Gastroesophageal sphincter (tissue), 4 donors: ENCODE measurements at regions not wholly inside any gene's neighbourhood (a gene's known extent, or its start where the extent isn't known, plus 50 kb on each side); places are given as distances from the start of the nearest gene placed in this dataset.
"Not testable (repeated sequence)": the region's sequence is repeated elsewhere in the genome, so short reads cannot be mapped to it uniquely, and the experiment has no call there.

ENCODE experiments used
- ATAC-seq: fragments of 150-250 bp; one replicate; pipeline ENCODE4 v1.9.1; 2016; ENCODE audit warnings: mild to moderate bottlenecking, moderate library complexity
- H3K27ac ChIP-seq, 4 donors: fragments of 200-600 bp; sonication (generic) in 3 of 4; 1 replicate in 3 of 4; 2 replicates in 1 of 4; pipeline ENCODE4 v1.5.1; 2016 to 2019
- H3K27me3 ChIP-seq: fragments of 200-600 bp; sonication (generic); one replicate; pipeline ENCODE4 v1.5.1; 2019
- H3K36me3 ChIP-seq, 2 donors: fragments of 200-600 bp; sonication (generic); one replicate each; pipeline ENCODE4 v1.5.1; 2019; ENCODE audit warnings: control low read depth in 1 of 2
- H3K4me1 ChIP-seq, 3 donors: fragments of 200-600 bp; sonication (generic); 1 replicate in 2 of 3; 2 replicates in 1 of 3; pipeline ENCODE4 v1.5.1; 2016 to 2019; ENCODE audit warnings: control low read depth in 2 of 3
- H3K4me3 ChIP-seq, 2 donors: fragments of 200-600 bp; sonication (generic); one replicate each; pipeline ENCODE4 v1.5.1; 2019; ENCODE audit warnings: mild to moderate bottlenecking in 1 of 2, moderate library complexity in 1 of 2
- H3K9me3 ChIP-seq, 3 donors: fragments of 200-600 bp; sonication (generic); one replicate each; pipeline ENCODE4 v1.5.1; 2017 to 2019; ENCODE audit warnings: control low read depth in 2 of 3
- EP300 ChIP-seq: sonication (generic); formaldehyde crosslinking; IDR thresholded peaks from one replicate; pipeline ENCODE4 v1.6.1; 2017; ENCODE audit warnings: antibody characterized with exemption, mild to moderate bottlenecking
- POLR2A ChIP-seq, 2 donors: fragments of 450-650 bp; IDR thresholded peaks; one replicate each; pipeline ENCODE4 v1.6.1; 2017; ENCODE audit warnings: antibody characterized with exemption in 2 of 2, mild to moderate bottlenecking in 2 of 2, moderate library complexity in 1 of 2
- POLR2AphosphoS5 ChIP-seq: sonication (generic); formaldehyde crosslinking; IDR thresholded peaks from one replicate; pipeline ENCODE4 v1.6.1; 2017; ENCODE audit warnings: antibody characterized with exemption
- WGBS, 2 donors: methylation state at CpG; one replicate each; pipeline ENCODE4 v1.1.5; 2018; ENCODE audit warnings: low coverage in 1 of 2; 5-methylcytosine and 5-hydroxymethylcytosine counted together
- TF ChIP-seq, protein P1 (sequence below), 4 experiments: fragments of 200-600 bp in 2 of 4; fragments of 450-650 bp in 2 of 4; sonication (generic) in 1 of 4; IDR thresholded peaks; one replicate each; pipeline ENCODE4 v1.5.1; 2017 to 2019; ENCODE audit warnings: antibody characterized with exemption in 4 of 4, mild to moderate bottlenecking in 2 of 4, moderate library complexity in 2 of 4

GRCh38 chr12:131436922-131437705 lies 273.8 kb upstream of the SFSWAP start:
- H3K4me3 ChIP-seq: no peak overlapping the region
- WGBS, 2 donors: 27 to 44% methylated on average over 7 to 8 of the region's 10 CpGs
- no peaks in the 10 kb centered on the region for H3K4me1 ChIP-seq
- ATAC-seq: no peak
- no peaks in the 10 kb centered on the region for H3K36me3 ChIP-seq
- no peak for TF ChIP-seq POLR2A (IDR thresholded peaks at IDR 0.05)
- TF ChIP-seq, protein P1, sequence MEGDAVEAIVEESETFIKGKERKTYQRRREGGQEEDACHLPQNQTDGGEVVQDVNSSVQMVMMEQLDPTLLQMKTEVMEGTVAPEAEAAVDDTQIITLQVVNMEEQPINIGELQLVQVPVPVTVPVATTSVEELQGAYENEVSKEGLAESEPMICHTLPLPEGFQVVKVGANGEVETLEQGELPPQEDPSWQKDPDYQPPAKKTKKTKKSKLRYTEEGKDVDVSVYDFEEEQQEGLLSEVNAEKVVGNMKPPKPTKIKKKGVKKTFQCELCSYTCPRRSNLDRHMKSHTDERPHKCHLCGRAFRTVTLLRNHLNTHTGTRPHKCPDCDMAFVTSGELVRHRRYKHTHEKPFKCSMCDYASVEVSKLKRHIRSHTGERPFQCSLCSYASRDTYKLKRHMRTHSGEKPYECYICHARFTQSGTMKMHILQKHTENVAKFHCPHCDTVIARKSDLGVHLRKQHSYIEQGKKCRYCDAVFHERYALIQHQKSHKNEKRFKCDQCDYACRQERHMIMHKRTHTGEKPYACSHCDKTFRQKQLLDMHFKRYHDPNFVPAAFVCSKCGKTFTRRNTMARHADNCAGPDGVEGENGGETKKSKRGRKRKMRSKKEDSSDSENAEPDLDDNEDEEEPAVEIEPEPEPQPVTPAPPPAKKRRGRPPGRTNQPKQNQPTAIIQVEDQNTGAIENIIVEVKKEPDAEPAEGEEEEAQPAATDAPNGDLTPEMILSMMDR (IDR thresholded peaks at IDR 0.05): no peak
- no peak for TF ChIP-seq POLR2AphosphoS5
- no peak for TF ChIP-seq EP300
- no peaks in the 10 kb centered on the region for H3K9me3 ChIP-seq
- H3K27ac ChIP-seq: no peak overlapping the region
- peaks cover 50% of the 10 kb centered on the region for H3K27me3 ChIP-seq

- no peak for ATAC-seq
- Histone ChIP-seq H3K27ac (no peak overlapping the region), H3K36me3 (no peaks in the 10 kb centered on the region), H3K9me3 (no peaks in the 10 kb centered on the region), H3K4me1 (no peaks in the 10 kb centered on the region), H3K27me3 (peaks cover 43% of the 10 kb centered on the region), H3K4me3 (no peak overlapping the region)
- no peak for TF ChIP-seq POLR2A (IDR thresholded peaks at IDR 0.05)
- no peak for TF ChIP-seq POLR2AphosphoS5
- 100% methylated on average over 2 of the region's 9 CpGs; no CpG with 5 or more reads in 1 of the 2 donors for WGBS, 2 donors
Measured at GRCh38 chr12:131437706-131438492, 273.0 kb upstream of the SFSWAP start.

GRCh38 chr12:131438493-131438835 lies 272.4 kb upstream of the SFSWAP start:
- H3K9me3 ChIP-seq, H3K4me1 ChIP-seq, H3K27ac ChIP-seq, H3K4me3 ChIP-seq, ATAC-seq, H3K36me3 ChIP-seq: not testable (repeated sequence)
- peaks cover 43% of the 10 kb centered on the region for H3K27me3 ChIP-seq
- no CpG with 5 or more reads among the region's 3 CpGs for WGBS, 2 donors

- Histone ChIP-seq H3K27me3 (peaks cover 43% of the 10 kb centered on the region), H3K4me3 (no peak overlapping the region), H3K27ac (no peak overlapping the region), H3K36me3 (no peaks in the 10 kb centered on the region), H3K4me1 (no peaks in the 10 kb centered on the region), H3K9me3 (no peaks in the 10 kb centered on the region)
- ATAC-seq: no peak
- 46% methylated on average over 12 of the region's 14 CpGs; no CpG with 5 or more reads in 1 of the 2 donors for WGBS, 2 donors
- TF ChIP-seq POLR2AphosphoS5: no peak
- TF ChIP-seq, protein P1 (IDR thresholded peaks at IDR 0.05): no peak
- TF ChIP-seq EP300: no peak
- TF ChIP-seq POLR2A (IDR thresholded peaks at IDR 0.05): no peak
Measured at GRCh38 chr12:131438881-131439280, 272.0 kb upstream of the SFSWAP start.

DNA sequence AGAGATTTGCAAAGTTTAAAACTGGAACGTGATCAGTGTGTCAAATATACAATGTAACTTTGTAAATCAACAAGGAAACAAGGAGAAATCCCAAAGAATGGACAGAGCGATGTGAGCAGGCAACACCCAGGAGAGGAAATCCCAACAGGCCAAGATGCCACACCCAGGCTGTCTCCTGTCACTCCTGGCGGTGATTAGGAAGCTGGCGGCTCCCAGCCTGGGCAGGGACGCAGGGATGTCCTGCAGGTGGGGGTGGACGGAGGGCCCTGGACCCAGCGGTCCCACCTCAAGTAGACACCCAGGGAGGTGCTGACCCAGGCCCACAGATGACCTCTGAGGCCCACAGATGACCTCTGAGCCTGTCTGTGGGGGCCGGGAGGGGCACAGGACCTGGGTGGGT lies 271.1 kb upstream of the SFSWAP start:
- not testable (repeated sequence) for H3K27ac ChIP-seq, H3K4me1 ChIP-seq, H3K36me3 ChIP-seq, H3K9me3 ChIP-seq, H3K4me3 ChIP-seq, ATAC-seq
- peaks cover 44% of the 10 kb centered on the region for H3K27me3 ChIP-seq
- WGBS, 2 donors: no CpG with 5 or more reads among the region's 8 CpGs

GRCh38 chr12:131440209-131441059 lies 270.5 kb upstream of the SFSWAP start:
- peaks cover 45% of the 10 kb centered on the region for H3K27me3 ChIP-seq
- not testable (repeated sequence) for H3K27ac ChIP-seq, ATAC-seq, H3K36me3 ChIP-seq, H3K9me3 ChIP-seq, H3K4me1 ChIP-seq, H3K4me3 ChIP-seq
- 80 to 100% methylated on average over 1 of the region's 21 CpGs for WGBS, 2 donors
